Stimulated activated CD4-positive, alpha-beta T cell treated with anti-CD3 and anti-CD28 coated beads, Interleukin-1b, Interleukin-23, amount 100 ng/mL, for 48 hours (primary cell): ENCODE measurements at regions not wholly inside any gene's neighbourhood (a gene's known extent, or its start where the extent isn't known, plus 50 kb on each side); places are given as distances from the start of the nearest gene placed in this dataset.
A peak's percentile ranks its signal among the peaks of the same experiment; 100 is the strongest.
"Not testable (repeated sequence)": the region's sequence is repeated elsewhere in the genome, so short reads cannot be mapped to it uniquely, and the experiment has no call there.

ENCODE experiments used
- DNase-seq: peaks from one replicate; pipeline ENCODE4 v3.0.0-alpha.2; 2020

- no peak for DNase-seq
These were observed 1185.7 kb upstream of the TSPY4 start for GRCh38 chrY:8151561-8151960.

- no peak for DNase-seq
These were observed 1208.7 kb upstream of the TSPY4 start for GRCh38 chrY:8128578-8128977.

- DNase-seq, result no peak
These were observed 1211.2 kb upstream of the TSPY4 start for GRCh38 chrY:8125907-8126571.

- no peak for DNase-seq
These were observed 1210.3 kb upstream of the AMELY start for GRCh38 chrY:8121825-8122224.

- DNase-seq, result no peak
These were observed 1182.9 kb upstream of the AMELY start for GRCh38 chrY:8094429-8094828.

GRCh38 chrY:8092926-8093325 is 1181.4 kb upstream of the AMELY start:
- DNase-seq, result no peak

GRCh38 chrY:8085925-8086324 is 1174.4 kb upstream of the AMELY start:
- DNase-seq, result no peak

GRCh38 chrY:8084192-8084591 is 1172.6 kb upstream of the AMELY start:
- no peak for DNase-seq

- DNase-seq, result no peak
These were observed 1169.6 kb upstream of the AMELY start for GRCh38 chrY:8081151-8081550.

GRCh38 chrY:8065220-8065619 is 1153.7 kb upstream of the AMELY start:
- DNase-seq, result no peak

- DNase-seq, result no peak
These were observed 1152.9 kb upstream of the AMELY start for GRCh38 chrY:8064500-8064899.

- DNase-seq, result no peak
These were observed 1152.4 kb upstream of the AMELY start for GRCh38 chrY:8063973-8064372.

- no peak for DNase-seq
These were observed 1147.1 kb upstream of the AMELY start for GRCh38 chrY:8058613-8059012.

GRCh38 chrY:8051340-8051739 is 1139.8 kb upstream of the AMELY start:
- no peak for DNase-seq

GRCh38 chrY:8041238-8041637 is 1129.7 kb upstream of the AMELY start:
- DNase-seq, result no peak

GRCh38 chrY:8036563-8036962 is 1125.0 kb upstream of the AMELY start:
- no peak for DNase-seq

GRCh38 chrY:8035653-8036052 is 1124.1 kb upstream of the AMELY start:
- DNase-seq, result no peak

GRCh38 chrY:8034673-8035072 is 1123.1 kb upstream of the AMELY start:
- no peak for DNase-seq

GRCh38 chrY:8033200-8033599 is 1121.6 kb upstream of the AMELY start:
- DNase-seq, result no peak

- DNase-seq, result no peak
These were observed 1109.0 kb upstream of the AMELY start for GRCh38 chrY:8020540-8020939.

- DNase-seq, result no peak
These were observed 1100.0 kb upstream of the AMELY start for GRCh38 chrY:8011515-8011914.

- peak; percentile 42 for DNase-seq
These were observed 1092.6 kb upstream of the AMELY start for GRCh38 chrY:8004196-8004595.

- DNase-seq, result no peak
These were observed 1085.2 kb upstream of the AMELY start for GRCh38 chrY:7996726-7997125.

GRCh38 chrY:7994781-7995180 is 1083.2 kb upstream of the AMELY start:
- not testable (repeated sequence) for DNase-seq

- no peak for DNase-seq
These were observed 1068.2 kb upstream of the AMELY start for GRCh38 chrY:7979770-7980169.

- no peak for DNase-seq
These were observed 1065.7 kb upstream of the AMELY start for GRCh38 chrY:7977301-7977700.
